ENCODE measurements at regions not wholly inside any gene's neighbourhood (a gene's known extent, or its start where the extent isn't known, plus 50 kb on each side); places are given as distances from the start of the nearest gene placed in this dataset.

DNA sequence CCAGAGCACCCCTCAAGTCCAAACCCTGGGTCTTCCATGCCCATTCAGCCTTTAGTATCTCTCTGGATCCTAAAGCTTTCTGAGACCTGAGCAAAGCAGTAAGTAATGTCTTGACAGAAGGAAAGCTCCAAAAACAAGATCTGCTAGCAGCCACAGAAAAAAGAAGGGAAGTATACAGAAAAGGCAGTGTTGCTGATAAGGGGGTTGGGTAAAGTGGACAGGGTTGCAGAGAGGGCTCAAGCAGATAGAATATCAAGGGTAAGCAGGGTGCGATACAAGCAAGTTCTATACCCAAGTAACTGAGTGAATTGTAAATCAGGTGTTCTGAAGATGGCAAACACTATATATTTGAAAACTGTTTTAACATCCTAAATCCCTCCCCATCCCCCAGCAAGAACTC is 113.4 kb upstream of the CARMIL1 start:
- H3K9me3 ChIP-seq (ENCODE audit: control insufficient read depth, insufficient read depth, low read length) = no peaks in the 10 kb centered on the region
- H3K4me3 ChIP-seq (ENCODE audit: low read depth, low read length) = no peak overlapping the region
- DNase-seq (ENCODE audit: low read depth, low spot score) = no peak
- POLR2A ChIA-PET = no interaction called here
- TF ChIP-seq, protein P1, sequence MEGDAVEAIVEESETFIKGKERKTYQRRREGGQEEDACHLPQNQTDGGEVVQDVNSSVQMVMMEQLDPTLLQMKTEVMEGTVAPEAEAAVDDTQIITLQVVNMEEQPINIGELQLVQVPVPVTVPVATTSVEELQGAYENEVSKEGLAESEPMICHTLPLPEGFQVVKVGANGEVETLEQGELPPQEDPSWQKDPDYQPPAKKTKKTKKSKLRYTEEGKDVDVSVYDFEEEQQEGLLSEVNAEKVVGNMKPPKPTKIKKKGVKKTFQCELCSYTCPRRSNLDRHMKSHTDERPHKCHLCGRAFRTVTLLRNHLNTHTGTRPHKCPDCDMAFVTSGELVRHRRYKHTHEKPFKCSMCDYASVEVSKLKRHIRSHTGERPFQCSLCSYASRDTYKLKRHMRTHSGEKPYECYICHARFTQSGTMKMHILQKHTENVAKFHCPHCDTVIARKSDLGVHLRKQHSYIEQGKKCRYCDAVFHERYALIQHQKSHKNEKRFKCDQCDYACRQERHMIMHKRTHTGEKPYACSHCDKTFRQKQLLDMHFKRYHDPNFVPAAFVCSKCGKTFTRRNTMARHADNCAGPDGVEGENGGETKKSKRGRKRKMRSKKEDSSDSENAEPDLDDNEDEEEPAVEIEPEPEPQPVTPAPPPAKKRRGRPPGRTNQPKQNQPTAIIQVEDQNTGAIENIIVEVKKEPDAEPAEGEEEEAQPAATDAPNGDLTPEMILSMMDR (IDR thresholded peaks at IDR 0.05; ENCODE audit: low read depth, low read length) = no peak
- no peaks in the 10 kb centered on the region for H3K27me3 ChIP-seq (ENCODE audit: control insufficient read depth, insufficient read depth, low read length)
- no peak overlapping the region for H3K27ac ChIP-seq (ENCODE audit: low read depth, low read length)
- CTCF ChIA-PET = interaction anchor here (0.6 kb wide), 1 partner anchor 36 kb away, joined by 4 read pairs; no protein-coding TSS in a partner anchor

DNA sequence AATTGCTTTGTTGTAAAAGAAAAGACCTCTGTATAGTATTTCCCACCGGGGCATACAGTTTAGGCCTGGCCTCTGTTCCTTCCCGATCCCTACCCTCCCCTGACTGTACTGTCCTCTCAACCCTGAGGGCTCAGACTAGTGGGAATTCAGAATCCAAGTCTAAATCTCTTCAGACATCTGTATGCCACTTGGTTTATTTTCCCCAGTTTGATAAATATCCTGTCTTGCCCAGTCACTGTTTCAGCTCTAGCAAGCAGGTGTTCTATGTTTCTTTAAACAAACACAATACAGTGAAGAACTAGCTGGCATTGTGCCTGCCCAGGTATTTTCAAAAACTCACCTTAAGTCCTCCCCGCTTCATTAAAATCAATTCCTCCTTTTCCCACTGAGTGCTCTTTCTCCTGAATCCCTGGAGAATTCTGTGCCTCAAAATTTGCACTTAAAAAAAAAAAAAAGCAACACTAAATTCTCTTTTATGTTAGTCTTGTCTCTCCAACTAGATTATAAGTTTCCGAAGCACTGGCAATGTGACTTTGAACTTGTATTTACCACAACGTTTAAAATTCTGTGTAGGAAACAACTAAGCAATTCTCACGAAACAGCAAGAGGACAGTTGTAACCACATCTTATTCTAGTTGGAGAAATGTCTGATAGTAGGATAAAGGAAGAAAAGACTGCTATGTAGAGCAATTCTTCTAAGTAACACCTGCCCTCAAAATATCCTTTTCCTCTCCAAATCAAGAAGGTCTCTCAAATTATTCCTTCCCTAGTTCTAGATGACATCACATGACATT is 112.0 kb upstream of the CARMIL1 start:
- Histone ChIP-seq H3K4me3 (ENCODE audit: low read depth, low read length) (no peak overlapping the region), H3K9me3 (ENCODE audit: control insufficient read depth, insufficient read depth, low read length) (no peaks in the 10 kb centered on the region), H3K27me3 (ENCODE audit: control insufficient read depth, insufficient read depth, low read length) (no peaks in the 10 kb centered on the region), H3K27ac (ENCODE audit: low read depth, low read length) (no peak overlapping the region)
- CTCF ChIA-PET = no interaction called here
- DNase-seq (ENCODE audit: low read depth, low spot score) = no peak
- TF ChIP-seq, protein P1 (IDR thresholded peaks at IDR 0.05; ENCODE audit: low read depth, low read length) = no peak
- POLR2A ChIA-PET = no interaction called here

DNA sequence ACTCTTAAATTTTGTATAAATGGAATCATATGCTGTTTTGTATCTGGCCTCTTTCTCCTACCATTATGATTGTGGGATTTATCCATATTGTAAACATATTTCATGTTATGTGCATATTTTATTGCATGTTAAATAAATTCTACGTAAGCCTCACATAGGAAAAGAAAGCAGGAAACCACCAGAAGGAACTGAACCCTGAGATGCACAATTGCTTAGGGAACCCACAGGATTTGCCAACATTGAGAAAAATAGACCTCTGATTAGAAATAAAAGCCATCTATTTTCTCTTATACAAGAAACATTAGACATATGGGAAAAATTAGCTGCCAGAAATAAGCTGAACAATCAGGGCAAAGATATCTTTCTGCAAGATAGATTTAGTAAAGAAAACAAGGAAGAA is 111.2 kb upstream of the CARMIL1 start:
- ChIA-PET CTCF (no interaction called here), POLR2A (no interaction called here)
- Histone ChIP-seq H3K27ac (ENCODE audit: low read depth, low read length) (no peak overlapping the region), H3K27me3 (ENCODE audit: control insufficient read depth, insufficient read depth, low read length) (no peaks in the 10 kb centered on the region), H3K9me3 (ENCODE audit: control insufficient read depth, insufficient read depth, low read length) (no peaks in the 10 kb centered on the region), H3K4me3 (ENCODE audit: low read depth, low read length) (no peak overlapping the region)
- DNase-seq (ENCODE audit: low read depth, low spot score) = no peak
- TF ChIP-seq, protein P1 (IDR thresholded peaks at IDR 0.05; ENCODE audit: low read depth, low read length) = no peak

DNA sequence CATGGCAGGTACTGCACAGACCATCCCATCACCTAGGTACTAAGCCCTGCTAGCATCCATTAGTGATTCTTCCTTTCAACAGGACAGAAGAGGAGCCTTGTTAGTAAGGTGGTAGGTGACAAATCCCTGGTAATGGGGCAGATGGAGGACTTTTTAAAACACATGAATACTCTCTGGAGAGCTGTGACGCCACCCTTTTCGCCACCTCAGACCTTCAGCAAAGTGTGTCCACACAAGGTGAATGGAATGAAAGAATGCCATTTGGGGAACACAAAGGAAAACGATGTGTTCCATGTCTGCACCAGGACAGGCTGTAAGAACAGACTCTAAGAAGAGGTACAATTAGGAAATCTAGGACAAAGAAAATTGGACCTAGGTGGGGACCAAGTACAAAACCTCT is 110.5 kb upstream of the CARMIL1 start:
- H3K27ac ChIP-seq (ENCODE audit: low read depth, low read length) = no peak overlapping the region
- no peak overlapping the region for H3K4me3 ChIP-seq (ENCODE audit: low read depth, low read length)
- no peaks in the 10 kb centered on the region for H3K9me3 ChIP-seq (ENCODE audit: control insufficient read depth, insufficient read depth, low read length)
- ChIA-PET POLR2A (no interaction called here), CTCF (no interaction called here)
- no peak for DNase-seq (ENCODE audit: low read depth, low spot score)
- no peaks in the 10 kb centered on the region for H3K27me3 ChIP-seq (ENCODE audit: control insufficient read depth, insufficient read depth, low read length)
- TF ChIP-seq, protein P1 (IDR thresholded peaks at IDR 0.05; ENCODE audit: low read depth, low read length) = no peak

DNA sequence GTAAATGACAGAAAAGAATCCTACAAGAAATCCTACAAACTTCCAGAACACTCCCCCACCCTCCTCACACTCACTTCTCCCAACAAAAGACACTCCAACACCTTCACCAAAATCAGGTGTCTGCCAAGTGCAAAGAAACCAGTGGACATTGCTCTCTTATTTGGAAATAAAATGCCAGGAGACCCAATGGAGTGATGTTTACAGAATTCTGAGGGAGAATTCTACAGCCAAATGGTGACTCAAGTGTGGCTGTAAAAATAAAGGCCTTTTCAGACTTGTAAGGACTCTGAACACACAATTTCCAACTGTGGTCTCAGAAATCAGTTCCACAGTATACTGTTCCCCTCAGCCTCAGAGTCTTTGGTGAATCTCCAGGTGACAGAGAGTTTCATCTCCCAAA is 109.6 kb upstream of the CARMIL1 start:
- no peaks in the 10 kb centered on the region for H3K9me3 ChIP-seq (ENCODE audit: control insufficient read depth, insufficient read depth, low read length)
- peak overlapping the region; percentile 34 for H3K27ac ChIP-seq (ENCODE audit: low read depth, low read length)
- CTCF ChIA-PET = no interaction called here
- POLR2A ChIA-PET = no interaction called here
- TF ChIP-seq, protein P1 (IDR thresholded peaks at IDR 0.05; ENCODE audit: low read depth, low read length) = no peak
- H3K4me3 ChIP-seq (ENCODE audit: low read depth, low read length) = no peak overlapping the region
- H3K27me3 ChIP-seq (ENCODE audit: control insufficient read depth, insufficient read depth, low read length) = no peaks in the 10 kb centered on the region
- no peak for DNase-seq (ENCODE audit: low read depth, low spot score)
